K562 (cell line): ENCODE measurements at regions not wholly inside any gene's neighbourhood (a gene's known extent, or its start where the extent isn't known, plus 50 kb on each side); places are given as distances from the start of the nearest gene placed in this dataset.
A peak's percentile ranks its signal among the peaks of the same experiment; 100 is the strongest.

Experiments used
- CEBPG ChIP-seq, 3 experiments: fragments of 200-800 bp in 1 of 3; sonication (Bioruptor generic) in 1 of 3; sonication (generic) in 1 of 3; formaldehyde crosslinking in 1 of 3; IDR thresholded peaks in 2 of 3; conservative IDR thresholded peaks in 1 of 3; 2 replicates each; pipeline versions ENCODE4 v1.6.1 to v1.8.0; 2016 to 2022; ENCODE audit warnings: missing compliant biosample characterization in 2 of 3, missing genetic modification characterization in 2 of 3, mild to moderate bottlenecking in 1 of 3, missing genetic modification reagents in 1 of 3
- GATAD2B ChIP-seq: fragments of 450-650 bp; IDR thresholded peaks from 2 replicates; pipeline ENCODE4 v1.6.1; 2017; ENCODE audit warnings: mild to moderate bottlenecking, borderline replicate concordance
- HMBOX1 ChIP-seq: sonication (generic); IDR thresholded peaks from 2 replicates; pipeline ENCODE4 v1.6.1; 2016
- PHF21A ChIP-seq: fragments of 450-650 bp; IDR thresholded peaks from 2 replicates; pipeline ENCODE4 v1.6.1; 2017; ENCODE audit warnings: low read depth, borderline replicate concordance
- POLR2A ChIP-seq: fragments of 450-650 bp; conservative IDR thresholded peaks from 2 replicates; pipeline ENCODE4 v1.6.1; 2016
- REST ChIP-seq, 2 experiments: fragments of 450-650 bp; formaldehyde crosslinking in 1 of 2; IDR thresholded peaks; 2 replicates each; pipeline versions ENCODE4 v1.4.0 to v1.6.1; 2014 to 2020; ENCODE audit warnings: mild to moderate bottlenecking in 2 of 2, borderline replicate concordance in 1 of 2, low read depth in 1 of 2
- SIRT6 ChIP-seq: IDR thresholded peaks from one replicate; pipeline ENCODE4 v1.6.1; 2012; ENCODE audit warnings: low read depth, mild to moderate bottlenecking, control low read depth, inconsistent platforms, low read length, moderate library complexity
- SMC3 ChIP-seq: conservative IDR thresholded peaks from 2 replicates; pipeline ENCODE4 v1.6.1; 2011; ENCODE audit warnings: low read depth, low read length, improper control_type of control experiment; ENCODE audit not compliant: insufficient read depth
- ZBTB1 ChIP-seq: sonication (generic); formaldehyde crosslinking; IDR thresholded peaks from 2 replicates; pipeline ENCODE4 v1.8.1; 2023; ENCODE audit warnings: missing genetic modification reagents, low read depth, mild to moderate bottlenecking, borderline replicate concordance
- ZNF3 ChIP-seq: fragments of 250-450 bp; sonication (Bioruptor Pico); IDR thresholded peaks from 2 replicates; pipeline ENCODE4 v1.5.0; 2021; ENCODE audit warnings: mild to moderate bottlenecking, moderate library complexity
- TF ChIP-seq, protein P1 (sequence below): fragments of 250-450 bp; sonication (Bioruptor Pico); IDR thresholded peaks from 2 replicates; pipeline ENCODE4 v1.9.0; 2021; ENCODE audit warnings: mild to moderate bottlenecking

DNA sequence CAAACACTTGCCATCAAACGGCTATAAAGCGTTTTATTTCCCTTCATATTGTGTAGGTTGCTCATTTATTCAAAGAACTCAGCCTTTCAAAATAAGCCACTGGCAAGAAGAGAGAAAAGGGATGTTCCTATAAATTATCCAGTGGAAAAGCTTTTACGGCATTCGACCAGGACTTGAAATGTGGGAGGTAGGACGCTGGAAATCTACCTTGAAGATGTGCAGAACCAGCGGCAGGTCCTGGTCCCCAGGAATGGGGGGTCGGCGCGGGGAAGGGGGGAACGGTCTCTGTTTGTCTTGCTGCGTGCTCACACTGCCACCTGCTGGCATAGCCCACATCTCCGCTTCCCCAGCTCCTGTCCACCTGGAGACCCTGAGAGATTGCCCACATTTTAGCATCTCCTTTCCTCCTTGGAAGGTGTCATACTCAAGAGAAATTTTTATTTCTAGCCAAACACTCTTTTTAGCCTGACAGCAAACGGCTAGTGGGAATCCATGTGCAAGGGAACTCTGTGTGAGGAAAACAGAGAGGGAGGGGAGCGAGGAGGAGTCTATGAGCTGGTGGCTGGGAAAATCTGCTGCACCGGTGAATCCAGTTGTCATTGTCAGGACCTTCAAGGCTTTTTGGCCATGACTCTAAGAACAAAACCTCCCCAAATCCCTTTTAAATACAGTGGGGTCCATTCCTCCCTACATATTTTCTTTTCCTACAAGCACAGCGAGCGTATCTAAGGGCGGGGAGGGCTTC, 349.0 kb upstream of the PKDCC start (continued):
- TF ChIP-seq REST (IDR thresholded peaks at IDR 0.05; ENCODE audit: borderline replicate concordance) (peak; percentile 20; the same call in 1 of the 2 replicates), REST (CRISPR knock-in tag; IDR thresholded peaks at IDR 0.05; ENCODE audit: low read depth) (no peak), SIRT6 (no peak), CEBPG (CRISPR knock-in tag; IDR thresholded peaks at IDR 0.05) (no peak), CEBPG (tag; conservative IDR thresholded peaks at IDR 0.05 in 1 of 2, IDR thresholded peaks at IDR 0.05 in 1 of 2) (no peak), HMBOX1 (no peak), POLR2A (no peak), ZBTB1 (CRISPR knock-in tag) (no peak), PHF21A (no peak), GATAD2B (no peak), ZNF3 (no peak), SMC3 (0 out of 2 replicates have a peak, but pooled peaks have one; percentile 19)
- TF ChIP-seq, protein P1, sequence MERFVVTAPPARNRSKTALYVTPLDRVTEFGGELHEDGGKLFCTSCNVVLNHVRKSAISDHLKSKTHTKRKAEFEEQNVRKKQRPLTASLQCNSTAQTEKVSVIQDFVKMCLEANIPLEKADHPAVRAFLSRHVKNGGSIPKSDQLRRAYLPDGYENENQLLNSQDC, result no peak
